Omental fat pad (tissue), 3 donors: ENCODE measurements at regions not wholly inside any gene's neighbourhood (a gene's known extent, or its start where the extent isn't known, plus 50 kb on each side); places are given as distances from the start of the nearest gene placed in this dataset.

Experiments
- ATAC-seq: fragments of 150-250 bp; one replicate; pipeline ENCODE4 v1.9.1; 2016; ENCODE audit warnings: mild to moderate bottlenecking, moderate library complexity; ENCODE audit not compliant: low FRiP score
- DNase-seq: peaks from one replicate; pipeline ENCODE4 v3.0.0-alpha.2; 2019; ENCODE audit warnings: low spot score
- CTCF ChIP-seq, 3 donors: fragments of 450-650 bp; IDR thresholded peaks; one replicate each; pipeline ENCODE4 v1.5.1; 2016 to 2017; ENCODE audit warnings: antibody characterized with exemption in 3 of 3, mild to moderate bottlenecking in 3 of 3, moderate library complexity in 2 of 3

- DNase-seq (no peak), ATAC-seq (no peak)
- no peak for TF ChIP-seq CTCF (IDR thresholded peaks at IDR 0.05)
Observed at GRCh38 chr20:47866480-47866879, 81.2 kb upstream of the SULF2 start.

GRCh38 chr20:47865912-47866311 is 80.6 kb upstream of the SULF2 start:
- ATAC-seq (no peak), DNase-seq (no peak)
- no peak for TF ChIP-seq CTCF (IDR thresholded peaks at IDR 0.05)

GRCh38 chr20:47865451-47865850 is 80.2 kb upstream of the SULF2 start:
- no peak for TF ChIP-seq CTCF (IDR thresholded peaks at IDR 0.05)
- no peak for DNase-seq
- no peak for ATAC-seq

- DNase-seq = no peak
- TF ChIP-seq CTCF (IDR thresholded peaks at IDR 0.05) = no peak
- ATAC-seq = no peak
Observed at GRCh38 chr20:47863981-47864380, 78.7 kb upstream of the SULF2 start.

GRCh38 chr20:47863315-47863965 is 78.2 kb upstream of the SULF2 start:
- DNase-seq (no peak), ATAC-seq (no peak)
- no peak for TF ChIP-seq CTCF (IDR thresholded peaks at IDR 0.05)

GRCh38 chr20:47862574-47863240 is 77.4 kb upstream of the SULF2 start:
- DNase-seq (no peak), ATAC-seq (no peak)
- TF ChIP-seq CTCF (IDR thresholded peaks at IDR 0.05) = no peak

- ATAC-seq = no peak
- no peak for TF ChIP-seq CTCF (IDR thresholded peaks at IDR 0.05)
- DNase-seq = no peak
Observed at GRCh38 chr20:47861116-47861515, 75.8 kb upstream of the SULF2 start.
